ENCODE measurements at regions not wholly inside any gene's neighbourhood (a gene's known extent, or its start where the extent isn't known, plus 50 kb on each side); places are given as distances from the start of the nearest gene placed in this dataset.
"Not testable (repeated sequence)": the region's sequence is repeated elsewhere in the genome, so short reads cannot be mapped to it uniquely, and the experiment has no call there.

DNA sequence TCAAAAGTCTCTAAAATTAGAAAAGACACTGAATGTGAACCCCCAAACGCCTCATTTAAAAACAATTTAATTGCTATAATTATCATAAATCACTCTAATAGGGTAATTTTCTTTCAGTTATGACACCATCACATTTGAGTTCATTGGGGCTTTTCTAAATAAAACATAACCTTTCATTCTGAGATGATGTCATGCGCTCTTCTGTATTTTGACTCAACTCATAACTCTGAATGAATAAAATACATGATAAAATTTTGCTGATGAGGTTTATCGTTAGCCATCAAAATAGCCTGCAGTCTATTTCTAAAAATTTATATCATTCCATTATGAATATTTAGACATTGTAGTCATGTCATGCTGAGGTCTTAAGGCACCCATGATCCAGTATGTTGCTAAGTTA, 1099.7 kb downstream of the SUCLG1 start:
- no peak for DNase-seq

DNA sequence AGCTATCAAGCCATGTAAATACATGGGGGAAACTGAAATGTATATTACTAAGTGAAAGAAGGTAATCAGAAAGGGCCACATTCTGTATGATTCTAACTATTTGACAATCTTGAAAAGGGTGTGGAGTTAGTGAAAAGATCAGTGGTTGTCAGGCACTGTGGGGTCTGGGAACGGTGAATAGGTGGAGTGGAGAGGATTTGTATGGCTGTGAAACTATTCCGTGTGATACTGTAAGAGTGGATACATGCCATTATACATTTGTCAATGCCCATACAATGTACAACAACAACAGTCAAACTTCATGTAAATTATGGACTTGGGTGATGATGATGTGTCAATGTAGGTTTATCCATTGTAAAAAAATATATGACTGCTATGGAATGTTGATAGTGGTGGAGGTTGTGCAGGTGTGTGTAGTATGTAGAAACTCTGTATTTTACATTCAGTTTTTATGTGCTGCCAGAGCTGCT, 1116.2 kb downstream of the SUCLG1 start:
- no peak for DNase-seq

DNA sequence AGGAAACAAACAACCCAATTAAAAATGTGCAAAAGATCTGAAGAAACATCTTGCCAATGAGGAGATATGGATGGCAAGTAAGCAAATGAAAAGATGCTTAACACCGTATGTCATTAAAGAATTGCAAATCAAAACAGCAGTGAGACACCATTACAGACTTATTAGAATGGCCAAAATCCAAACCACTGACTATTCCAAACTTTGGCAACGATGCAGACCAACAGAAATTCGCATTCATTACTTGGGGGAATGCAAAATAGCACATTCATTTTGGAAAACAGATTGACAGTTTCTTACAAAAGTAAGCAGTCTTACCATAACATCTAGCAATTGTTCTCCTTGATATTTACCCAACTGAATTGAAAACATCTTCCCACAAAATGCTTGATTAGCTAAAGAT, 1118.7 kb downstream of the SUCLG1 start:
- DNase-seq, result no peak

DNA sequence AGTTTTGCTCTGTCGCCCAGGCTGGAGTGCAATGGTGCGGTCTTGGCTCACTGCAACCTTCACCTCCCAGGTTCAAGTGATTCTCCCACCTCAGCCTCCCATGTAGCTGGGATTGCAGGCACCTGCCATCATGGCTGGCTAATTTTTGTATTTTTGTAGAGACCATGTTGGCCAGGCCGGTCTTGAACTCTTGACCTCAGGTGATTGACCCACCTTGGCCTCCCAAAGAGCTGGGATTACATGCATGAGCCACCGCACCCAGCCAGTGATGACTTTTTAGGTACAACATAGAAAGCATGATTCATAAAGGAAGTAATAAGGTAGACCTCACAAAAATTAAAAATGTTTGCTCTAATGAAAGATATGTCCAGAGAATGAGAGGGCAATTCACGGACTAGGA, 1119.1 kb downstream of the SUCLG1 start:
- not testable (repeated sequence) for DNase-seq

DNA sequence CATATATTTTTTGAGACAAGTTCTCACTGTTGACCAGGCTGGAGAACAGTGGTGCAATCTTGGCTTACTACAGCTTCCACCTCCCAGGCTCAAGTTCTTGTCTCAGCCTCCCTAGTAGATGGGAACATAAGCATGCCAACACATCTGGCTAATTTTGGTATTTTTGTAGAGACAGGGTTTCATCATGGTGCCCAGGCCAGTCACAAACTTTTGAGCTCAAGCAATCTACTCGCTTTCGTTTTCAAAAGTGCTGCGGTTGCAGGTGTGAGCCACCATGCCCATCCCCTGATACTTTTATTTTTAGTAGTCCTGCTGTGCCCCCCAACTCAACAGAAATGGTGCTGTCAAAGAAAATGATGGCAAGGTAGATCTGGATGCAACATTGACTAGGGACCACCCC, 1127.3 kb downstream of the SUCLG1 start:
- no peak for DNase-seq

DNA sequence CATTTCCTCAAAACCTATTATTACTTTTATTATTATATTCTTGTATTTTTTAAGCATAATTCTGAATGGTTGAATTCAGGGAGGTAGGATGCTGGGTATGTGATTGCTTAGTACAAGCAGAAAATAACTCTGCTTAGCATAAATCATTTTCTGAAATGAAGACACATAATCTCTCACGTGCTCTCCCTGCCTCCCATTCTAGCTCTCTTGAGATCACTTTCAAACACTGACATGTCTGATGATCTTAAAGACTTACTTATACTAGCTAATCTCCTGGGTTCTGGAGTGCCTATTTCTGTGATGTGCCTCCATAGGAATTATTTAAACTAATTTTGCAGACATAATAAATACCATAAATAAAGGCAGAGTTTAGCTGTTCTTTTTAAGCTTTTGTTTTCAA, 1136.0 kb downstream of the SUCLG1 start:
- DNase-seq, result no peak

DNA sequence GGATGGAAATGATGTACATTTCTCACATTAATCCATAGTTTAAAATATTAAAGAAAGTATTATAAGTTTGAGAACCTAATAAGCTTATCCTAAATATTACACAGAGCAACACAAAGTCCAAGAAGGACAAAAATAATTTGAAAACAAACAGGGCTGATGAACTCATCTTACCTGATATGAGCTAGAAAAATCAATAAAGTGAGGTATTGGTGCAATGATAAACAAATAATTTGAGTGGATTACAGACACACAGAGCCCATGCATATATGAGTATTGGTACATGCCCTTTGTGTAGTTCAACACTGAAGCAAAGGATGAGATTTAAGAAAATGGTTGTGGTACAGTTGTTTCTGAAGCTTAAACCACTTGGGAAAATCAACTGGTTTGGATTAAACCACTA, 1139.0 kb downstream of the SUCLG1 start:
- DNase-seq, result no peak

DNA sequence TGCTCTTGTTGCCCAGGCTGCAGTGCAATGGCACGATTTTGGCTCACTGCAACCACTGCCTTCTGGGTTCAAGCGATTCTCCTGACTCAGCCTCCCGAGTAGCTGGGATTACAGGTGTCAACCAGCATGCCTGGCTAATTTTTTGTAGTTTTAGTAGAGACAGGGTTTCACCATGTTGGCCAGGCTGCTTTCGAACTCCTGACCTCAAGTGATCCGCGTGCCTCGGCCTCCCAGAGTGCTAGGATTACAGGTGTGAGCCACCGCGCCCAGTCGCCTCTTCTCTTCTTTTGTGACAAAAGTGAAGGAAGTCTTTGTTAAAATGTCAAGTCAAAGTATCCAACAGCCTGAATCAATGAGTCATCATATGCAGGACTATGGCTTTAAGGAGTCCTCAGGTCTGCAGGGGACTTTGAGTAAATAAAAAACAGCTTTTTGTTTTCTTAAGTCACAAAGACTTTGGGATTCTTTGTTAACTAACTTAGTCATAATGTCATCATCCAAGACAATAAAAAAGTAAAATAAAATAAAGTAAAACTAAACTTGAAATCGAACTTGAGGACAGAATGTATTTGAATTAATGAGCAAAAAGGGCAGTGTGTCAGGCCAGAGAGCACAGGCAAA, 1153.2 kb downstream of the SUCLG1 start:
- no peak for DNase-seq

DNA sequence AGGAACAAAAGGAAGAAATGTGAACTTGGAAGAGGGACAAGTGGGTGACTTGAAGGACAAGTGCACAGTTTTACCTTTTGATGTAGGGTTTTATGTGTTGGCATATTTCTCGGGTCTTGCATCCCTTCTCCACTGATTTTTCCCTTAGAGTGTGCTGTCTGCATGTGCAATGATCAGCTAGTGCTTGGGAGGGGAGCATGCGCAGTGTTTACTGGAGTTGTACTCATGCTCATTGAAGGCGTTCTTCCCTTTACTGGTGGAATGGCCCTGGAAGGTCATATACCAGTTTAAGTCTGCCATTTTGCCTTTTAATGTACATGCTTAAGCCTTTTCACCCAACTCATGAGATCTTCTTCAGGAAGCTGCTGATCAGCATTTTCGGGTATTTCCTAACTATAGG, 1168.0 kb downstream of the SUCLG1 start:
- no peak for DNase-seq

DNA sequence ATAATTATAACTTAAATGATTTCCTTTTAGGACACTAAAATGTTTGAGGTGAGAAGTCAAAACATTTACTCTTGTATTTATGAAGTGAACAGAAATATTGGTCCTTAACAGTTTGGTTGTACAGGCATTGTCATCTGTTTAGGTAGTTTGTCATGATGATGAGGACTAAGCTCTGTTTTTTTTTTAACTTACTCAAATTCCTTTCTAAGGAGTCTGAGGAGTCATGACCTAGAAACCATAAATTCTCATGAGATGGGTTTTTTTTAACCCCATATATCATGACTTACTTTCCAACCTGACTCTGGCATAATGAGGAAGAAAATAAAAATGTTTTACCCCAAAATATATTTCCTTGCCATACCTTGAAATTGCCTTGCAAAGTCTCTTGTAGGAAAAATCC, 1176.2 kb downstream of the SUCLG1 start:
- DNase-seq, result no peak

DNA sequence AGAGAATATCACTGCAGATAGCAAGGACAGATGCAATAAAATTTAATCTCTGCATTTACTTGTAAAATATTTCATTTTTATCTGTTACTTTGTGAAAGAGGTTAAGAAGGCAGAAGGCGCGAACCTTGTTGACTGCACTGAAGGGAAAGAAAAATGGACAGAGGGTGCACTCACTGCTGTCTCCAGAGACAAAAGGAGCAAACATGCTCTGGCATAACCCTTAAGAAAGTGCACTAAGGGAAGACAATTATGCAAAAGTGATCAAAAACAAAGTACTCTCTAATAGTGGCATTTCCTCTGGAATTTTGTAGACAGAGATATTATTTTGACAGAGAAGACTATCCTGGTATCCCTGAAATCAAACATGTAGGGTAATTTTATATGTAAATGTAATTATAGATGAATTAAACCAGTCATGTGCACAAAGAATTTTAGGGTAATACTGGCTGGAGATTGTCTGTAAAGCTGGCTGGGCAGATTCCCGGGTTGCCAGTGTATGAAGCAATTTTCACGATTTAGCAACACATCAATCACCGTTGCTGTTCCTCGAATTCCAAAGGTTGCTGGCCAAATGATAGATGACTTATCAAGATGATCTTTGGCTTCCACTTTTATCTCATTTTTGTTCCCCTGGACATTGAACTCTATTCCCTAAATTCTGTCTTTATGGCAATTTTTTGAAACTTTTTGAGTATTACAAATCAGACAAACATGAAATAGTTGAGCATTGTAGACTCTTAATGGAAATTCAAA, 1176.9 kb downstream of the SUCLG1 start:
- DNase-seq, result no peak

DNA sequence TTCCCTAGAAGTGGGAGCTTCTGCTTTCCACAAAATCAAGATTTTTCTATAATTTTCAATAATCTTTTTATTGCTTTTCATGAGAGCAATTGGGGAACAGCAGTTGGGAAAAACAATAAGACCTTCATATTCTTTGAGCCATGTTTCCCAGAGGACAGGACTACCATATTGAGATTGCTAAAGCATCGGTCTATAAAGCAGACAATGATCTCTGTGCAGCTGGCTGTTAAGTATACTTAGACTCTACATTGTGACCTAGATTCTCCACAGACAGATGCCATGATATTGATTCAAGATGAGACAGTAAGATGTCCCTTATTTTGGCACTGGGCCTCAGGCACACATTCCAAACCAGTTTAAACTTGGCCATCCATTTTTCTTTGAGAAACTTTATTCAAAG, 1178.7 kb downstream of the SUCLG1 start:
- DNase-seq, result no peak

DNA sequence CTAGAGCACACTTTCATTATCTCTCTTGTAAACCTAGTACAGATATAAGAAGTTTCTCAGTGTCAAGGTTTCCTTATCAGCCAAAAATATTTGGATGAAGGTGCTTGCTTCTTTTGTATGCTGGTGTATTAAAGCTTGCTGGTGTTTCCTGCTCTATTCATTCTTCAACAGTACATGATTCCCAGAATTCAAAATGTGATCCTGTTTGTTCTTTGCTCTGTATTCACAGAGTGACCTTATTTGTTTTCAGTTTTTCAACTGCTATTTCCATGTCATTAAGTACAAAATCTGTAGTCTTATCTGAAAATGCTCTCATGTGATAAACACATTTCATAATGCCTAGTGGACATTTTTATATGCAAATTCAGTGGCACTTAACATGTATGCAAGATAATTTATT, 1185.8 kb downstream of the SUCLG1 start:
- DNase-seq, result no peak

DNA sequence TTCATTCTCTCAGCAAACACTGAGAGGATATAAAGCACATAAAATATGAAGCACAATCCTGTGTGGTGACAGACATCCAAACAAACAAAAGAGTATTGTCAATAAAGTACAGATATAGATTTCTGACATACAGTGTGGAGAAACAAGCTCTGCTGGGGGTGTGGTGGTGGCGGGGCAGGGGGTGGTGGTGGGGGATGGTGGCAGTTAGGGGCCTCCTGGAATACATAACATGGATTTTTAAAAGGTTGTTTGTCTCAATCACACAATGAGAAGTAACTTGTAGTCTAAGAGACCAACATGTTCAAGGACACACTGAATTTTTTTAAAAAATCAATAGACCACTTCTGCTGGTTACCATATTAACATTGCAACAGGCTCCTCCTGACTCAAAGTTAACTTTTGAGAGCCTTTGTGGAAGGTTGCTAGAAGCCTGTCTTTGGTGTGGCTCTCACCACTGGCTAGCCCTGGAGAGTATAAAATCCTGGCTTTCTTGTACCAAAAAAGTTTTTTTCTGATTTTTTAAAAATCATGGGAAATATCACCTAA, 1197.4 kb downstream of the SUCLG1 start:
- no peak for DNase-seq

DNA sequence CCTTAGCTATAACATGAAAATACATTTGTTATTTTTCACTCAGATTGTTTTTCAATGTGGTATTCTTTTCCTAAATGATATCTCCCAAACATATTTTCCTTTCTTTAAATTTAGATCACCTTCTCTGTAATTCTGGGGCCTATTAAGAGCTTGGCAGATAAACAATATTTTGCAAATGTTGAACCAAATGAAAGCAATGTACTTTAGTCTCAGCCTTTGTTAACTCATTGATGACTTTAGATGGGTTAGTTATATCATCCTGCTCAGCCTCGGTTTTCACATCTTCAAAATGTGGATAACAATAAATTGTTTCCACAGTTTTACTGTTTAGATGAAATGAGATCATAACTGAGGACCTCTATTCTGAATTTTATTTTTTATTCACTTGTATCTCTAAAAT, 1205.2 kb downstream of the SUCLG1 start:
- DNase-seq, result no peak

DNA sequence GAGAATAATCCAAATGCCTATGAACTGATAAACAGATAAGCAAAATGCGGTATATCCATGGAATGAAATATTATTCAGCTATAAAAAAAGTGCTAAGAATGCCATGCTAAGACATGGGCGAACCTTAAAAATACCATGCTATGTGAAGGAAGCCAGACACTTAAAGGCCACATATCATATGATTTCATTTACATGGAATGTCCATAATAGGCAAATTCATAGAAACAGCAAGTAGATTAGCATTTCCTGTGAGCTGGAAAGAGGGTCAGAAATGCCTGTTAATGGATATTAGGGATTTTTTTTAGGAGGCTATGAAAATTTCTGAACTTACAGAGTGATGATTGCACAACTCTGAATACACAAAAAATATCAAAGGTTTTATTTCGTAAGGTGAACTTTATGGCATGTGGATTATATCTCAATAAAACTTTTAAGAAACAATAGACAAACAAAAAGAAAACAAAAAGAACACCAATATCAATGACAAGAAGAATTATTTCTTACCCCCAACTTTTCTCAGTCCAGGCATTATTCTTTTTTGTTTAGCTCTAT, 1207.7 kb downstream of the SUCLG1 start:
- DNase-seq, result no peak

DNA sequence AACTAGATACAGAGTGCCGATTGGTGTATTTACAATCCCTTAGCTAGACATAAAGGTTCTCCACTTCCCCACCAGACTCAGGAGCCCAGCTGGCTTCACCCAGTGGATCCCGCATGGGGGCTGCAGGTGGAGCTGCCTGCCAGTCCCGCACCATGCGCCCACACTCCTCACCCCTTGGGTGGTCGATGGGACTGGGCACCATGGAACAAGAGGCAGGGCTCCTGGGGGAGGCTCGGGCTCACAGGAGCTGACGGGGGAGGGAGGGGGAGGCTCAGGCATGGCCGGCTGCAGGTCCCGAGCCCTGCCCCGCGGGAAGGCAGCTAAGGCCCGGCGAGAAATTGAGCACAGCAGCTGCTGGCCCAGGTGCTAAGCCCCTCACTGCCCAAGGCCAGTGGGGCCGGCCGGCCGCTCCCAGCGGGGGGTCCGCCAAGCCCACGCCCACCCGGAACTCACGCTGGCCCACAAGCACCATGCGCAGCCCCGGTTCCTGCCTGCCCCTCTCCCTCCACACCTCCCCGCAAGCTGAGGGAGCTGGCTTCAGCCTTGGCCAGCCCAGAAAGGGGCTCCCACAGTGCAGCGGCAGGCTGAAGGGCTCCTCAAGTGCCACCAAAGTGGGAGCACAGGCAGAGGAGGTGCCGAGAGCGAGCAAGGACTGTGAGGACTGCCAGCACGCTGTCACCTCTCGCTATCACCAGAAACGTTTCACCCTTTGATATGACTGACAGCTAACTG, 1213.1 kb downstream of the SUCLG1 start:
- DNase-seq, result not testable (repeated sequence)

DNA sequence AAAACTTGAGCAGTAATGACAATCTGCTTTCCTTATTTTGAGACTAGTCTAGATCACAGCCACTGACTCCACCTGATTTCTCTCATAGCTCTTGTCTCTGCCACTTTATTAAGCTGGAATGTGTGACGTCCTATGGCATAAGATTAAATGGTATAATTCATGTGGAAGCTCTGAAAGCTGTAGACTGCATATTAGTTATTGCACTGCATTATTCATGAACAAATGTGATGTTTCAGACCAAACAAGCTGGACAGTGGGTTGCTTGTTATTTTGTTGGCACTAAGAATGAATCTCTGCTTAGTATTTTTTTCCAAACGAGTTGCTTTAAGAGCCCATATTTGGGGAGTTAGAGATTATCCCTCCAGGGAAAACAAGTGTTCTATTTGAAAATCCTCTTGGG, 1218.5 kb downstream of the SUCLG1 start:
- DNase-seq, result no peak

DNA sequence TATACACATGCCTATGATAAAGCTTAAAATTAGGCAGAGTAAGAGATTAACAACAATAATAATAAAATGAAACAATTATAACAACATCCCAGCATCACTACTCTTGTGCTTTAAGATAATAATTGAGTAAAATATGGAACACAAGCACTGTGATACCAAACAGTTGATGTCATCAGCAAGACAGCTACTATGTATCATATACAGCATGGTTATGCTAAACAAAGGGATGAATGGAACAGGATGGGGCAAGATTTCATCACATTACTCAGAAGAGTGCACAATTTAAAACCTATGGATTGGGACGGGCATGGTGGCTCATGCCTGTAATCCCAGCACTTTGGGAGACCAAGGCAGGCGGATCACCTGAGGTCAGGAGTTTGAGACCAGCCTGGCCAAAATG, 1221.0 kb downstream of the SUCLG1 start:
- DNase-seq, result no peak

DNA sequence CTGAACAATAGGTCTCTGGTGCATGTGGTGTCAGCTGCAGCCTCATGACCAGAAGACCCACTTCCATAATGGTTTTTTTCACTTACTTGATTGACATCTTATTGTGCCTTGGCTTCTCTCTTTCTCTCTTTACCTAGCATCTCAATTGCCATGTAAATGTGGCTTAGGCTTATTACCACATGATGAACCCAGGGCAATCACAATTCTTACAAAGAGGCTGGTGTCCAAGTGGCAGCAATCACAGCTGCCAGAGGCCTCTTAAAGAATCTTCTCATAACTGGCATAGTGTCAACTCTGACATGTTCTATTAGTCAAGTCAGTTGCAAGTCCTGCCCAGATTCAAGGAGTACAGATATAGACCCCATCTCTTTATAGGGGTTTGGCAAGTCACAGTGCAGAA, 1224.8 kb downstream of the SUCLG1 start:
- DNase-seq, result no peak

DNA sequence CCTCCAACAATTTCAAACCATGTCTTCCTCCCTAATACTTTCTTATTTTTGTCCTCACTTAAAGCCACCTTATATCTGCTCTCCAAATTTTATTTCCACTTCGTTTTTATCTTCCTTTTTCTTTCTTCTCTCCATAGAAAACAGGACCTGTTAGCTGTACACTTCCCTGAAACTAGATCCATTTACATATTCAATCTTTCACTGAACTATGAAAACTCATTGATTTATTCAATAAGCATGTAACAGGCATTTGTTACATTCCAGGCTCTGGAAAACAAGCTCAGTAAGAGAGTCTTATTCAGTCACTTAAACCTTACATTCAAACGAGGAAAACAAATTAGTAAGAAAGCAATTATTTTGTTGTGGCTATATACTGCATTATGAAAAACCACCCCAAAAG, 1225.3 kb downstream of the SUCLG1 start:
- no peak for DNase-seq

DNA sequence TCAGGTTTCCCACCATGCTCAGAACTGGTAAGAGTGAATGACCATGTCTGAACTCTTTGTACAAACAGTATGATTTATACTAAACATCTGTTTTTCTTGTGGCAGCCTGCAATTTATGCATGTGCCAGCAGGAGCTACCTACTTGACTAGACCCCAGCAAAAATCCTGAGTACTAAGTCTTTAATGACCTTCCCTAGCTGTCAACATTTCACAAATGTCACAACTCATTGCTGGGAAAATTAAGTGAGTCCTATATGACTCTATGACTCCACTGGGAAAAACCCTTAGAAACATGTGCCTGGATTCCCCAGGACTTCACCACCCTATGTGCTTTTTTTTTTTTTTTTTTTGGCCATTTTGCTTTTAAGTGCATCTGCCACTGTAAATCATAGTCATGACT, 1225.8 kb downstream of the SUCLG1 start:
- no peak for DNase-seq

DNA sequence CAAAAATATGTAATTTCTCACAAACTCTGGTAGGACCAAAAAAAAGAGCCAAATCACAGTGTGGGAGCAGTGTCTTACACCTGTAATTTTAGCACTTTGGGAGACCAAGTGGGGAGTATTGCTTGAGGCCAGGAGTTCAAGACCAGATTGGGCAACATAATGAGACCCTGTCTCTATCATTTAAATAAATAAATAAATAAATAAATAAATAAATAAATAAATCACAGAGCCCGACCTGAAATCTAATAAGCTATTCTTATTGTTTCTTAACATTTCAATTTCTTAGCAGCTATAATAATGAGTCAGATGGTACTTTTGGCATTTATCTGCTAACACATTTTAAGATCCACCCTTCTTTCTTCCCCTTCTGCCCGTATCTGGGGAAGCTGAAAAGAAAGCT, 1229.6 kb downstream of the SUCLG1 start:
- no peak for DNase-seq
